HG02970 (cell line): ENCODE measurements at regions not wholly inside any gene's neighbourhood (a gene's known extent, or its start where the extent isn't known, plus 50 kb on each side); places are given as distances from the start of the nearest gene placed in this dataset.
A peak's percentile ranks its signal among the peaks of the same experiment; 100 is the strongest.
"Not testable (repeated sequence)": the region's sequence is repeated elsewhere in the genome, so short reads cannot be mapped to it uniquely, and the experiment has no call there.

Source experiments
- ATAC-seq: cut with Tn5 transposase; IDR thresholded peaks from one replicate; pipeline ENCODE4 v1.9.1; 2021; ENCODE audit warnings: mild to moderate bottlenecking, moderate library complexity, moderate number of reproducible peaks; ENCODE audit not compliant: unreplicated experiment, low FRiP score

GRCh38 chr3:6753536-6753935 is 107.4 kb upstream of the GRM7 start:
- no peak for ATAC-seq

DNA sequence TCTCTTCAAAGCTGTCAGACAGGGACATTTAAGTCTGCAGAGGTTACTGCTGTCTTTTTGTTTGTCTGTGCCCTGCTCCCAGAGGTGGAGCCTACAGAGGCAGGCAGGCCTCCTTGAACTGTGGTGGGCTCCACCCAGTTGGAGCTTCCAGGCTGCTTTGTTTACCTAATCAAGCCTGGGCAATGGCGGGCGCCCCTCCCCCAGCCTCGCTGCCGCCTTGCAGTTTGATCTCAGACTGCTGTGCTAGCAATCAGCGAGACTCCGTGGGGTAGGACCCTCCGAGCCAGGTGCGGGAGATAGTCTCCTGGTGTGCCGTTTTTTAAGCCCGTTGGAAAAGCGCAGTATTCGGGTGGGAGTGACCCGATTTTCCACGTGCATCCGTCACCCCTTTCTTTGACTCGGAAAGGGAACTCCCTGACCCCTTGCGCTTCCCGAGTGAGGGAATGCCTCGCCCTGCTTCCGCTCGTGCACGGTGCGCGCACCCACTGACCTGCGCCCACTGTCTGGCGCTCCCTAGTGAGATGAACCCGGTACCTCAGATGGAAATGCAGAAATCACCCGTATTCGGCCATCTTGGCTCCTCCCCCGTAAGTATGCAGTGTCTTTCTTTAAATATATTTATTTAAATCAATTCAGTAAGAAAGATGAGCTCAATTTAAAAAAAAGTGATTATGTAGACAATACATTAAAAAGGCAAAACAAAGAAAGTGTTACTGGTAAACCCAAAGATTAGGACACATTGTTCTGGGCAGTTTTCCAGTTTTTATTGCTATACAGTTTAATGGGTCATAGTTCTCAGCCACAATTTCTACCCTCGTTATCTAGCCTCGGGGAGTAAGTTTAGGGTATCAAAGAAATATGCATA is 91.2 kb upstream of the GRM7 start:
- not testable (repeated sequence) for ATAC-seq

- no peak for ATAC-seq
Measured at GRCh38 chr3:6770397-6770690, 90.6 kb upstream of the GRM7 start.

GRCh38 chr3:6771171-6771570 is 89.7 kb upstream of the GRM7 start:
- ATAC-seq = no peak

DNA sequence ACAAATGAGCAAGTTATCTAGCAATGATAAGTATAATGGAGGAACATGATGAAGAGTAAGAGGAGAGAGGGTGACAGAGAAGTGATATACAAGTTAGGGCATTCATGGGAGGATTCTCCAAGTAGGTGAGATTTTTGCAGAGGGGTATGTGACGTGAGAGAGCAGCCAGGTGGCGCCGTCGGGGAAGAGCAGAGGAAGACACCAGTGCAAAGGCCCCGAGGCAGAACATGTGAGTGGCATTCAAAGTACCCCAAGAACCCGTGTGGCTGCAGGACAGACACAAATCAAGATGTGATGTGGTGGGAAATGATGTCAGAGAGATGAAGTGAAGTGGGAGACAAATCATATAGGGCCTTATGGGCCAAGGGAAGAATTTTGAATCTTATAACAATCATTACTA is 81.8 kb upstream of the GRM7 start:
- ATAC-seq = no peak

- ATAC-seq = no peak
Measured at GRCh38 chr3:6781092-6781491, 79.8 kb upstream of the GRM7 start.

DNA sequence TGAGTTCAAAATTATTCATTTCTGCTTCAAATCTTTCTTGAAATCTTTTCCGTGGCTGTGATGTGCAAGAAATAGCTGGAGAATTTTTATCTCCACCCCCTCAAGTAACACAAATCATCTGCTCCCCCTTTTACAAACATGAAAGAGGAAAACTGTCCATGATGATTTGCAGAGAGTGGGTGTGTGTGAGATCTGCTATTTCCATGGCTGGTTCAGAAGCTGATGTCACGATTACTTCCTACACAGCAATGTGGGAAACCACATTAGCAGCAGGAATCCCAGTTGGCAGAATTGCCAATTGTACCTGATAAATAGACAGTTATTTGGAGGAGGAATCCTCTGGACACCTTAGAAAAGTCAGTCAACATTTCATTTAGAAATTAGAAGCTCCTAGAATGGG is 75.2 kb upstream of the GRM7 start:
- no peak for ATAC-seq

DNA sequence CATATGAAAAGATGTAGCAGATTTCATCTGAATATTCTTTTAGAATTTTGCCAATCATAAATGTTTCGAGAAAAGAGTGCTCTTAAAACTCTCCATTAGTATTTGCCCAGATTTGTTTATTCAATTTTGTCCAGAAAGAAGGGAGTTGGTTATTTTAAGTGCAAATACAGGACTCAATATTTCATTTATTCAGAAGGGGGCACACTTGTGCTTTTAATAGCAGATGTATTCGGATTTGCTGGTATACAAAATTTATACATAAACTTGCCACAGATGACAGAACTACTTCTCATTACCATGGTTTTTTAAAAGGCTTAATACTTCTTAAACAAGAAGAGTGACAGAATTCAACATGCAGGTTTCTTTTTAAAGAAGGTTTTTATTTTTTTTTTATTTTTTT is 69.8 kb upstream of the GRM7 start:
- ATAC-seq = no peak

- ATAC-seq = peak; percentile 54
Measured at GRCh38 chr3:6799264-6799915, 61.5 kb upstream of the GRM7 start.

- no peak for ATAC-seq
Measured at GRCh38 chr3:6803619-6804018, 57.3 kb upstream of the GRM7 start.

- no peak for ATAC-seq
Measured at GRCh38 chr3:6805236-6805635, 55.7 kb upstream of the GRM7 start.

DNA sequence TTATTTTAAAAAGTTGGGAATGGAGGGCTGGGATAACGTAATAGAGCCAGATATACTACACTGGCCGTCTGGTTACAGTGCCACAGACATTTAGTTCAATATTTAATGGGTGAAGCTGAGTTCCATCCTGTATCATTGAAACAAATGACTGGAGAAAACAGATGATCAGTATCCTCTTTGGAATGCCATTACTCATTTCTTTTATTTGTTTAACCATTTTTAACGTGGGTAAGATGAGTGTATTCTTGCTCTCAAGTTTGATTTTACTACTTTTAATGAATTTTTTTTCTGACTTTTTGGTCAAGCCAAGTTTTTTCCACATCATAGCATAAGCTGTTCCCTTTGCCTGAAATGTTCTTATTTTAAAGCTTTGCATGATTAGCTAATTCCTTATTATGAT is 53.9 kb upstream of the GRM7 start:
- no peak for ATAC-seq

DNA sequence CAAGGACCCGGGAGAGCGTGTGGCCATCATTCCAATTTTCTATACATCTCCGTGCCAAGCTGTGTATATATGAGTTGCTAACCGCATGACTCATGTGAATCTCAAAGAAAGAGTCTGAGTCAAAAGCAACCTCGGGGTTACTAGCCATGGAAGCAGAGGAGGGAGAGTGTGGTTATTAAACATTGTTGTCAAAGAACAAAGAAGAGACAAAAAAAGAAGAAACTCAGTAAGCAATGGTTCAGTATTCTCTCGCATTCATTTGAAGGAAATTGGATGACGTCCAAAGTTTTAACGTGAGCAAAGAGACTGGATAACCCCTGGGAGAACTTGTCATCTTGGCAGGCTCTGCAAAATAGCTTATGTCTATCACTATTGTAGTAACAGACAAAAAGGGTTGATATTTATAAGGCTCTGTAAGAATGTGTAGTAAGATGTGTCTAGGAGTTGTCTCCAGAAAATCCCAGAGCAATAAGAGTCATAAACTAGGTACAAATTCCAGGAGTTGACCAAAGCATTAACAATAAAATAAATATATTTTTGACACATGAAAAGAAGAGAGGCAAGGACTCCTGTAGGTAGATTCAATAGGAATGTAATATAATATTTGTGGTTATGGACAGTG is 52.8 kb upstream of the GRM7 start:
- ATAC-seq = no peak

GRCh38 chr3:6809349-6809748 is 51.6 kb upstream of the GRM7 start:
- no peak for ATAC-seq
